T-cell (primary cell): ENCODE measurements at regions not wholly inside any gene's neighbourhood (a gene's known extent, or its start where the extent isn't known, plus 50 kb on each side); places are given as distances from the start of the nearest gene placed in this dataset.

Source experiments
- ATAC-seq, 4 experiments: fragments of 200-7000 bp in 3 of 4; fragments of 150-1000 bp in 1 of 4; cut with Tn5 transposase; replicated peaks in 1 of 4; 1 replicate in 3 of 4; 2 replicates in 1 of 4; pipeline ENCODE4 v1.10.0; 2021; ENCODE audit warnings: moderate library complexity in 3 of 4, mild to moderate bottlenecking in 2 of 4, moderate number of reproducible peaks in 1 of 4
- CTCF ChIA-PET, 2 donors: fragments of 300-600 bp; sonication (Branson Sonifier 250); formaldehyde crosslinking; loops; one replicate each; lab custom pipeline; 2022; ENCODE audit warnings: antibody characterized with exemption in 2 of 2; lab: Charles Lee
- POLR2A ChIA-PET, 2 donors: fragments of 300-600 bp; sonication (Branson Sonifier 250); formaldehyde crosslinking; loops; one replicate each; lab custom pipeline; 2022; ENCODE audit warnings: antibody characterized with exemption in 2 of 2; lab: Charles Lee
- DNase-seq, 35 experiments: peaks; one replicate each; pipeline versions ENCODE4 v3.0.0 to v3.0.0-alpha.2; 2013 to 2023
- H3K27ac ChIP-seq: one replicate; pipeline ENCODE4 v1.5.1; 2013; ENCODE audit warnings: low read length
- H3K27me3 ChIP-seq, 2 experiments: replicated peaks in 1 of 2; 1 replicate in 1 of 2; 2 replicates in 1 of 2; pipeline versions ENCODE4 v1.6.1 to v1.7.0; 2013; ENCODE audit warnings: low read length in 1 of 2, mixed read lengths in 1 of 2; ENCODE audit not compliant: control insufficient read depth in 2 of 2, insufficient read depth in 2 of 2; ENCODE audit errors: extremely low read depth in 1 of 2
- H3K36me3 ChIP-seq, 2 donors: 1 replicate in 1 of 2; 2 replicates in 1 of 2; pipeline versions ENCODE4 v1.6.1 to v1.7.0; 2013; ENCODE audit warnings: low read length in 1 of 2; ENCODE audit not compliant: control insufficient read depth in 2 of 2, insufficient read depth in 1 of 2; ENCODE audit errors: extremely low read depth in 1 of 2
- H3K4me1 ChIP-seq, 2 experiments: 1 replicate in 1 of 2; 2 replicates in 1 of 2; pipeline versions ENCODE4 v1.6.1 to v1.7.0; 2013; ENCODE audit warnings: low read length in 2 of 2, mixed read lengths in 1 of 2; ENCODE audit not compliant: insufficient read depth in 2 of 2, control insufficient read depth in 1 of 2; ENCODE audit errors: extremely low read depth in 1 of 2
- H3K4me3 ChIP-seq, 2 donors: 1 replicate in 1 of 2; 2 replicates in 1 of 2; pipeline versions ENCODE4 v1.5.1 to v1.7.0; 2013; ENCODE audit warnings: mild to moderate bottlenecking in 2 of 2, low read length in 1 of 2, moderate library complexity in 1 of 2; ENCODE audit not compliant: control insufficient read depth in 1 of 2; ENCODE audit errors: extremely low read depth in 1 of 2
- H3K9me3 ChIP-seq: 2 replicates; pipeline ENCODE4 v1.7.0; 2013
- H3K27ac Mint-ChIP-seq, 2 donors: one replicate each; pipeline ENCODE4 v1.8.0; 2020 to 2021; ENCODE audit warnings: mild to moderate bottlenecking in 2 of 2, mixed read lengths in 2 of 2
- H3K27me3 Mint-ChIP-seq, 2 donors: one replicate each; pipeline ENCODE4 v1.8.0; 2021 to 2022; ENCODE audit warnings: mixed read lengths in 2 of 2
- H3K36me3 Mint-ChIP-seq: one replicate; pipeline ENCODE4 v1.8.0; 2021; ENCODE audit warnings: mixed read lengths
- H3K4me1 Mint-ChIP-seq, 3 donors: one replicate each; pipeline ENCODE4 v1.8.0; 2020 to 2022; ENCODE audit warnings: mixed read lengths in 3 of 3, mild to moderate bottlenecking in 1 of 3
- H3K4me3 Mint-ChIP-seq, 3 donors: one replicate each; pipeline ENCODE4 v1.8.0; 2020 to 2022; ENCODE audit warnings: mild to moderate bottlenecking in 3 of 3, mixed read lengths in 3 of 3, moderate library complexity in 3 of 3
- H3K9me3 Mint-ChIP-seq, 3 donors: one replicate each; pipeline ENCODE4 v1.8.0; 2020 to 2022; ENCODE audit warnings: mixed read lengths in 3 of 3
- WGBS: methylation state at CpG from one replicate; pipeline ENCODE4 v1.1.5; 2013; ENCODE audit warnings: missing lambda C conversion rate; ENCODE audit not compliant: insufficient coverage; 5-methylcytosine and 5-hydroxymethylcytosine counted together

DNA sequence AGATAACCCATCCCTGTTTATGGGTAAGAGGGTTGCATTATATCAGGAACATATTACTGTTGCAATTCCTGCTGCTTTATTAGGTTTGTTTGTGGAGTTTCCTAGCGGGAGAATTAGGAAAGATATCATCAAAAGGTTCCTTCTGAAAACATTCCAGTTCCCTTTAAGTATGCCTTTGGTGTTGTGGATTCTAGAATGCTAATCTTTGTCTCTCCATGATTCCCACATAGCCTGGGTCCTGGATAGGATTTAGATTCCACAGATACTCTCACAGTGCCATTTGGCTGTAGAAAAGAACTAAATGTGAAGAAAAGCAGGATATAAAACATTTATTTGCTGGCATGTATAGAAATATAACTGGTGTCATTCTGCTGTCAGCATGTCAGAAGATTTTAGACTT, 338.7 kb downstream of the PCDH18 start:
- no peaks in the 10 kb centered on the region for H3K4me1 ChIP-seq
- no CpG with 5 or more reads among the region's 1 CpG for WGBS
- no peak overlapping the region for H3K27ac Mint-ChIP-seq

GRCh38 chr4:137181293-137181899, 350.9 kb downstream of the PCDH18 start:
- H3K4me1 Mint-ChIP-seq = no peaks in the 10 kb centered on the region
- no peak overlapping the region for H3K4me3 Mint-ChIP-seq
- H3K27me3 ChIP-seq = no peaks in the 10 kb centered on the region
- DNase-seq (no peak), ATAC-seq (no peak)
- no peaks in the 10 kb centered on the region for H3K36me3 ChIP-seq
- ChIA-PET CTCF (no interaction called here), POLR2A (no interaction called here)
- H3K4me1 ChIP-seq = no peaks in the 10 kb centered on the region
- no peaks in the 10 kb centered on the region for H3K9me3 ChIP-seq
- H3K27ac Mint-ChIP-seq = no peak overlapping the region
- H3K36me3 Mint-ChIP-seq = no peaks in the 10 kb centered on the region
- no peaks in the 10 kb centered on the region for H3K27me3 Mint-ChIP-seq
- WGBS = no CpG with 5 or more reads among the region's 1 CpG
- H3K27ac ChIP-seq = no peak overlapping the region
- H3K9me3 Mint-ChIP-seq = peaks cover 0 to 2% (median 2%) of the 10 kb centered on the region in 3 donors
- no peak overlapping the region for H3K4me3 ChIP-seq

More for the DNA sequence above, 338.7 kb downstream of the PCDH18 start:
- Histone ChIP-seq H3K27me3 (no peaks in the 10 kb centered on the region), H3K36me3 (no peaks in the 10 kb centered on the region), H3K4me3 (no peak overlapping the region), H3K27ac (no peak overlapping the region), H3K9me3 (no peaks in the 10 kb centered on the region)
- no peak for ATAC-seq
- no peak overlapping the region for H3K4me3 Mint-ChIP-seq
- no peaks in the 10 kb centered on the region for H3K27me3 Mint-ChIP-seq
- H3K9me3 Mint-ChIP-seq = peaks cover 9 to 15% (median 10%) of the 10 kb centered on the region in 3 donors
- DNase-seq = no peak
- no peaks in the 10 kb centered on the region for H3K4me1 Mint-ChIP-seq
- CTCF ChIA-PET = no interaction called here
- POLR2A ChIA-PET = no interaction called here
- no peaks in the 10 kb centered on the region for H3K36me3 Mint-ChIP-seq

- ATAC-seq (no peak), DNase-seq (no peak)
- Histone ChIP-seq H3K9me3 (no peaks in the 10 kb centered on the region), H3K4me1 (no peaks in the 10 kb centered on the region), H3K27me3 (no peaks in the 10 kb centered on the region), H3K36me3 (no peaks in the 10 kb centered on the region), H3K4me3 (no peak overlapping the region), H3K27ac (no peak overlapping the region)
- Mint-ChIP-seq H3K4me3 (no peak overlapping the region), H3K27ac (no peak overlapping the region), H3K27me3 (no peaks in the 10 kb centered on the region), H3K36me3 (no peaks in the 10 kb centered on the region), H3K9me3 (peaks cover 0 to 2% (median 0%) of the 10 kb centered on the region in 3 donors), H3K4me1 (no peaks in the 10 kb centered on the region)
- WGBS = 43% methylated on average over 4 of the region's 4 CpGs
- CTCF ChIA-PET = no interaction called here
- POLR2A ChIA-PET = no interaction called here
Observed at GRCh38 chr4:137180349-137180748, 351.9 kb downstream of the PCDH18 start.

DNA sequence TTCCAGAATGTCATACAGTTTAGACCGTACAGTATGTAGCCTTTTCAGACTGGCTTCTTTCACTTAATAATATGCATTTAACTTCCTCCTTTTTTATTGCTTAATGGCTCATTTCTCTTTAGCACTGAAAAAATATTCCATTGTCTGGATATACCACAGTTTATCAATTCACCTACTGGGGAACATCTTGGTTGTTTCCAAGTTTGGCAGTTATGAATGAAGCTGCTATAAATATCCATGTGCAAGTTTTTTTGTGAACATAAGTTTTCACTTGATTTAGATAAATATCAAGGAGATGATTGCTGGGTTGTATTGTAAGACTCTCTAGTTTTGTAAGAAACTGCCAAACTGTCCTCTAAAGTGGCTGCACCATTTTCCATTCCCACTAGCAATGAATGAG, 375.5 kb downstream of the PCDH18 start:
- CTCF ChIA-PET = no interaction called here
- Histone ChIP-seq H3K4me1 (no peaks in the 10 kb centered on the region), H3K27me3 (no peaks in the 10 kb centered on the region), H3K27ac (no peak overlapping the region), H3K4me3 (no peak overlapping the region), H3K36me3 (no peaks in the 10 kb centered on the region), H3K9me3 (no peaks in the 10 kb centered on the region)
- POLR2A ChIA-PET = no interaction called here
- Mint-ChIP-seq H3K27ac (no peak overlapping the region), H3K27me3 (no peaks in the 10 kb centered on the region), H3K9me3 (peaks cover 3 to 7% (median 4%) of the 10 kb centered on the region in 3 donors), H3K4me3 (no peak overlapping the region), H3K4me1 (no peaks in the 10 kb centered on the region), H3K36me3 (no peaks in the 10 kb centered on the region)
- ATAC-seq (no peak), DNase-seq (no peak)
- 50% methylated on average over 1 of the region's 1 CpG for WGBS

DNA sequence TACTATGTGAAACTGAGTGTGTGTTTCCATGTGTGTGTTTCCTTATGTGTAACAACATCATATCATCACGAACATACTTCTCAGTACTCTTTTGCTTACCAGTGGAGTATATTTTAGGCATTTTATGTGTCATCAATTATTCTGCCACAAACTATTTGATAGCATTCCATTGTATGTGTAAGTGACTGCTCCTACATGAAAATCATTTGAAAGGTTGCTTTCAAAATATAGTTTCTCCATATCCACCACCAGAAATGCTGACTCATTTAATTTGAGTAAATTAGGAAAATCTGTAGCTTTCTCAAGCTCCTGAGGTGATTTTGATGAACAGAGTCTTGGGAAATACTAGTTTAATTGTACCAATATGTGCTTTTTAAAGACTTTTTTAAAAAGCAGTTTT, 376.2 kb downstream of the PCDH18 start:
- Histone ChIP-seq H3K27ac (no peak overlapping the region), H3K36me3 (no peaks in the 10 kb centered on the region), H3K4me3 (no peak overlapping the region), H3K27me3 (no peaks in the 10 kb centered on the region), H3K4me1 (no peaks in the 10 kb centered on the region), H3K9me3 (no peaks in the 10 kb centered on the region)
- no peaks in the 10 kb centered on the region for H3K4me1 Mint-ChIP-seq
- no peaks in the 10 kb centered on the region for H3K36me3 Mint-ChIP-seq
- DNase-seq (no peak), ATAC-seq (no peak)
- POLR2A ChIA-PET = no interaction called here
- H3K9me3 Mint-ChIP-seq = peaks cover 3 to 7% (median 4%) of the 10 kb centered on the region in 3 donors
- CTCF ChIA-PET = no interaction called here
- H3K27me3 Mint-ChIP-seq = no peaks in the 10 kb centered on the region
- no CpG with 5 or more reads among the region's 1 CpG for WGBS
- H3K4me3 Mint-ChIP-seq = no peak overlapping the region
- H3K27ac Mint-ChIP-seq = no peak overlapping the region

DNA sequence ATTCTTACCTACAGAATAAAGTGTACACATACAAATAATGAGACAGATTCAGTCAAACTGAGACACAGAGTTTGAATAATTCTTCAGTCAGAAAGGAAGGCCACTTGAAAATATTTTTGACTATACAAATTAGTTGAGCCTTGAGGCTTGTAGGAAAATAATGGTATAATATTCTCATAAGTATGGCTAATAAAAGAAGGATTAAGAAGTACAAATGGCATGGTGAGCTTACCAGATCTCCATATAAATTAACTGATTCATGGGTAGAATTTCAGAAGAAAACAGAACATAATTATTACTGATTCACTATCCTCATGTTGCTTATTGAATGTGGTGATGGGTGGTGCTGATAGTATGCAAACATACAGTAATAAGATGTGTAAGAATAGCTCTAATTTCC, 401.1 kb downstream of the PCDH18 start:
- Histone ChIP-seq H3K4me1 (no peaks in the 10 kb centered on the region), H3K36me3 (no peaks in the 10 kb centered on the region), H3K4me3 (no peak overlapping the region), H3K27ac (no peak overlapping the region), H3K9me3 (no peaks in the 10 kb centered on the region), H3K27me3 (no peaks in the 10 kb centered on the region)
- Mint-ChIP-seq H3K27ac (no peak overlapping the region), H3K4me3 (no peak overlapping the region), H3K9me3 (peaks cover 3 to 9% (median 8%) of the 10 kb centered on the region in 3 donors), H3K4me1 (no peaks in the 10 kb centered on the region), H3K36me3 (no peaks in the 10 kb centered on the region), H3K27me3 (no peaks in the 10 kb centered on the region)
- ChIA-PET CTCF (no interaction called here), POLR2A (no interaction called here)
- ATAC-seq = no peak
- DNase-seq = no peak

DNA sequence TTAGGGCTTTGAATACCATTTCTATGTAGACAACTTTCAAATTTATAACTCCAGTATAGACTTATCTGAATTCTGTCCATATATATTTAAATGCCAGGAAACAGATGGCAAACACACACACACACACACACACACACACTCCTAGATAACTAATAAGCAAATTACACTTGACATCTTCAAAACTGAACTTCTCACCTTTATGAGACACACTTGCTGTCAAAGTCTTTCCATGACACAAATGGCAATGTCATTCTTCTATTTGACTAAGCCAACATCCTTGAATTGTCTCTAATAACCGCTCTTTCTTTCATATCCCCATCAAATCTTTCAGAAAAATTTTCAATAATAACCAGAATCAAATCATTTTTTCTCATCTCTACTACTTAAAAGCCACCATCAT, 402.4 kb downstream of the PCDH18 start:
- Histone ChIP-seq H3K27me3 (no peaks in the 10 kb centered on the region), H3K4me3 (no peak overlapping the region), H3K9me3 (no peaks in the 10 kb centered on the region), H3K4me1 (no peaks in the 10 kb centered on the region), H3K36me3 (no peaks in the 10 kb centered on the region), H3K27ac (no peak overlapping the region)
- Mint-ChIP-seq H3K36me3 (no peaks in the 10 kb centered on the region), H3K9me3 (peaks cover 3 to 9% (median 8%) of the 10 kb centered on the region in 3 donors), H3K27me3 (no peaks in the 10 kb centered on the region), H3K4me3 (no peak overlapping the region), H3K27ac (no peak overlapping the region), H3K4me1 (no peaks in the 10 kb centered on the region)
- CTCF ChIA-PET = no interaction called here
- 82% methylated on average over 1 of the region's 1 CpG for WGBS
- POLR2A ChIA-PET = no interaction called here
- no peak for ATAC-seq
- DNase-seq = no peak
